B cell (primary cell): ENCODE measurements at regions not wholly inside any gene's neighbourhood (a gene's known extent, or its start where the extent isn't known, plus 50 kb on each side); places are given as distances from the start of the nearest gene placed in this dataset.

Experiments used
- ATAC-seq: fragments of 200-7000 bp; cut with Tn5 transposase; one replicate; pipeline ENCODE4 v1.10.0; 2021; ENCODE audit warnings: low read depth, mild to moderate bottlenecking, moderate number of reproducible peaks, moderate library complexity
- CTCF ChIA-PET: fragments of 350-600 bp; sonication (Branson Sonifier 250); formaldehyde crosslinking; loops from one replicate; lab custom pipeline; 2021; ENCODE audit warnings: antibody characterized with exemption, inconsistent platforms; lab: Charles Lee
- POLR2A ChIA-PET: fragments of 350-600 bp; sonication (Branson Sonifier 250); formaldehyde crosslinking; loops from one replicate; lab custom pipeline; 2021; ENCODE audit warnings: antibody characterized with exemption; lab: Charles Lee
- DNase-seq: peaks from one replicate; pipeline ENCODE4 v3.0.0; 2013
- H2AFZ ChIP-seq: 2 replicates; pipeline ENCODE4 v1.6.1; 2012; ENCODE audit warnings: mild to moderate bottlenecking, low read depth, low read length; ENCODE audit not compliant: insufficient read depth, poor library complexity, severe bottlenecking
- H3K27ac ChIP-seq, 2 donors: 1 replicate in 1 of 2; 2 replicates in 1 of 2; pipeline ENCODE4 v1.5.1; 2012 to 2013; ENCODE audit warnings: low read length in 2 of 2, mild to moderate bottlenecking in 2 of 2, moderate library complexity in 1 of 2
- H3K27me3 ChIP-seq, 4 experiments: fragments of 200-600 bp in 1 of 4; sonication (generic) in 1 of 4; replicated peaks in 1 of 4; 1 replicate in 2 of 4; 2 replicates in 2 of 4; pipeline versions ENCODE4 v1.6.1 to v1.7.0; 2013 to 2016; ENCODE audit warnings: low read length in 3 of 4, mild to moderate bottlenecking in 2 of 4, mixed read lengths in 1 of 4, moderate library complexity in 1 of 4; ENCODE audit not compliant: insufficient read depth in 4 of 4, control insufficient read depth in 3 of 4; ENCODE audit errors: control extremely low read depth in 1 of 4
- H3K36me3 ChIP-seq, 2 experiments: replicated peaks in 1 of 2; 1 replicate in 1 of 2; 2 replicates in 1 of 2; pipeline versions ENCODE4 v1.6.1 to v1.7.1; 2013; ENCODE audit warnings: low read length in 1 of 2; ENCODE audit not compliant: insufficient read depth in 2 of 2, control insufficient read depth in 1 of 2; ENCODE audit errors: control extremely low read depth in 1 of 2, extremely low read depth in 1 of 2
- H3K4me1 ChIP-seq, 2 donors: fragments of 200-600 bp in 1 of 2; sonication (generic) in 1 of 2; 1 replicate in 1 of 2; 2 replicates in 1 of 2; pipeline versions ENCODE4 v1.5.1 to v1.6.1; 2013 to 2017; ENCODE audit warnings: low read length in 2 of 2; ENCODE audit not compliant: control insufficient read depth in 2 of 2, insufficient read depth in 2 of 2
- H3K4me2 ChIP-seq: replicated peaks from 2 replicates; pipeline ENCODE3; 2012; ENCODE audit warnings: mild to moderate bottlenecking, low read depth, low read length; ENCODE audit not compliant: poor library complexity, severe bottlenecking
- H3K4me3 ChIP-seq, 5 experiments: fragments of 200-600 bp in 1 of 5; sonication (generic) in 1 of 5; 1 replicate in 3 of 5; 2 replicates in 2 of 5; pipeline versions ENCODE4 v1.5.1 to v1.7.0; 2011 to 2016; ENCODE audit warnings: low read length in 4 of 5, mild to moderate bottlenecking in 4 of 5, low read depth in 2 of 5, control low read depth in 1 of 5, moderate library complexity in 1 of 5; ENCODE audit not compliant: insufficient read depth in 1 of 5; ENCODE audit errors: control extremely low read depth in 1 of 5, extremely low read depth in 1 of 5
- H3K79me2 ChIP-seq: fragments of 200-600 bp; sonication (generic); one replicate; pipeline ENCODE4 v1.6.0; 2016; ENCODE audit warnings: low read length; ENCODE audit not compliant: control insufficient read depth, insufficient read depth
- H3K9ac ChIP-seq: fragments of 200-600 bp; sonication (generic); 2 replicates; pipeline ENCODE4 v1.6.1; 2017; ENCODE audit warnings: mild to moderate bottlenecking, low read length, moderate library complexity
- H3K9me3 ChIP-seq, 3 donors: one replicate each; pipeline versions ENCODE4 v1.6.1 to v1.7.1; 2013; ENCODE audit warnings: low read length in 2 of 3; ENCODE audit not compliant: control insufficient read depth in 2 of 3, insufficient read depth in 1 of 3; ENCODE audit errors: control extremely low read depth in 1 of 3
- H4K20me1 ChIP-seq: 2 replicates; pipeline ENCODE4 v1.6.0; 2012; ENCODE audit warnings: mild to moderate bottlenecking, low read length; ENCODE audit not compliant: insufficient read depth, control insufficient read depth, poor library complexity, severe bottlenecking
- H3K27ac Mint-ChIP-seq: one replicate; pipeline ENCODE4 v1.8.0; 2021; ENCODE audit warnings: mixed read lengths
- H3K27me3 Mint-ChIP-seq: one replicate; pipeline ENCODE4 v1.8.0; 2021; ENCODE audit warnings: mixed read lengths
- H3K4me1 Mint-ChIP-seq: one replicate; pipeline ENCODE4 v1.8.0; 2021; ENCODE audit warnings: mixed read lengths
- H3K4me3 Mint-ChIP-seq: one replicate; pipeline ENCODE4 v1.8.0; 2021; ENCODE audit warnings: mixed read lengths
- H3K9me3 Mint-ChIP-seq: one replicate; pipeline ENCODE4 v1.8.0; 2022; ENCODE audit warnings: mixed read lengths; ENCODE audit not compliant: insufficient read depth
- EZH2 ChIP-seq: IDR thresholded peaks from 2 replicates; pipeline ENCODE4 v1.6.1; 2012; ENCODE audit warnings: borderline replicate concordance, low read depth, mild to moderate bottlenecking, moderate library complexity, low read length; ENCODE audit not compliant: insufficient read depth, poor library complexity, severe bottlenecking
- WGBS: methylation state at CpG from one replicate; pipeline ENCODE4 v1.1.5; 2013; ENCODE audit warnings: missing lambda C conversion rate; ENCODE audit not compliant: insufficient coverage; 5-methylcytosine and 5-hydroxymethylcytosine counted together
- intact Hi-C: fragments of 100-400 bp; cut with micrococcal nuclease; formaldehyde crosslinking; loops from one replicate; pipeline ENCODE4 v1.10.0; 2022
- TF ChIP-seq, protein P1 (sequence below): fragments of 200-600 bp; IDR thresholded peaks from one replicate; pipeline ENCODE4 v1.8.0; 2022; ENCODE audit warnings: antibody characterized with exemption, mild to moderate bottlenecking

DNA sequence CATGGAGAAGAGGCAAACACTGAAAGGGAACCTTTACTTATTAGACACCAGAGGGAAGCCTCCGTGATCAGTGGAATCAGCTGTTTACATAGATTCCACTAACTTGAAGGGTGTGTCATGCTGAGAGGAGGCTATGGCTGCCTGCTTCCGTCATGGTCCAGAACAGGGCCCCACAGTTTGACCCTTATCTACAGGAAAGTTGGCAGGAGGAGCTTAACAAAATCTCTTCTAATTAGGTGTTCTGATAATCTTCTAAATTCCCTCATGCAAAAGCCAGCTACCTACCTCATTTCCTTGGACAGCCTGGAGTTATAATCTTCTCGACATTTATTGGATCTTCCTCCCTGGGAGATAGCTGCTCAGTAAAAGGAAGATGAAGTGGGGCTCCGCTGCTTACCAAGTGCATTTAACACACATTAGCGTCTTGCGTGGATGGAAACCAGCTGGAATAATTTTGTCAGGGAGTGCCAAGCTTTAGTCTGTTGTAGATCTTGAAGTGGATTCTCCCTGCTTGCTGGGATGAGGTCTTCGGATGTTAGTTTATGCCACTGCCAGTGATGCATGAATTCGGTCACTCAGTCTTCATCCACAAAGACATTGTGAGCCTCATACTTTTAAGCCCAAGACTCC, 171.0 kb downstream of the PAH start:
- H3K27me3 ChIP-seq, result peaks cover 0 to 7% (median 0%) of the 10 kb centered on the region in 4 experiments
- no peak overlapping the region for H3K27ac ChIP-seq
- no peak overlapping the region for H3K4me3 Mint-ChIP-seq
- no peaks in the 10 kb centered on the region for H4K20me1 ChIP-seq
- H3K4me1 ChIP-seq, result no peaks in the 10 kb centered on the region
- H3K27ac Mint-ChIP-seq, result no peak overlapping the region
- no peak overlapping the region for H3K4me2 ChIP-seq
- H3K9ac ChIP-seq, result no peak overlapping the region
- no peaks in the 10 kb centered on the region for H3K4me1 Mint-ChIP-seq
- TF ChIP-seq EZH2, result no peak
- TF ChIP-seq, protein P1, sequence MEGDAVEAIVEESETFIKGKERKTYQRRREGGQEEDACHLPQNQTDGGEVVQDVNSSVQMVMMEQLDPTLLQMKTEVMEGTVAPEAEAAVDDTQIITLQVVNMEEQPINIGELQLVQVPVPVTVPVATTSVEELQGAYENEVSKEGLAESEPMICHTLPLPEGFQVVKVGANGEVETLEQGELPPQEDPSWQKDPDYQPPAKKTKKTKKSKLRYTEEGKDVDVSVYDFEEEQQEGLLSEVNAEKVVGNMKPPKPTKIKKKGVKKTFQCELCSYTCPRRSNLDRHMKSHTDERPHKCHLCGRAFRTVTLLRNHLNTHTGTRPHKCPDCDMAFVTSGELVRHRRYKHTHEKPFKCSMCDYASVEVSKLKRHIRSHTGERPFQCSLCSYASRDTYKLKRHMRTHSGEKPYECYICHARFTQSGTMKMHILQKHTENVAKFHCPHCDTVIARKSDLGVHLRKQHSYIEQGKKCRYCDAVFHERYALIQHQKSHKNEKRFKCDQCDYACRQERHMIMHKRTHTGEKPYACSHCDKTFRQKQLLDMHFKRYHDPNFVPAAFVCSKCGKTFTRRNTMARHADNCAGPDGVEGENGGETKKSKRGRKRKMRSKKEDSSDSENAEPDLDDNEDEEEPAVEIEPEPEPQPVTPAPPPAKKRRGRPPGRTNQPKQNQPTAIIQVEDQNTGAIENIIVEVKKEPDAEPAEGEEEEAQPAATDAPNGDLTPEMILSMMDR, result no peak
- H3K27me3 Mint-ChIP-seq, result peaks cover 27% of the 10 kb centered on the region
- H2AFZ ChIP-seq, result no peak overlapping the region
- no peaks in the 10 kb centered on the region for H3K9me3 ChIP-seq
- WGBS, result 100% methylated on average over 3 of the region's 8 CpGs
- no peak for DNase-seq
- ATAC-seq, result no peak
- CTCF ChIA-PET, result interaction anchor here (1.0 kb wide), 1 partner anchor 15 kb away, joined by 3 read pairs; no protein-coding TSS in a partner anchor
- H3K36me3 ChIP-seq, result no peaks in the 10 kb centered on the region
- H3K4me3 ChIP-seq, result no peak overlapping the region
- peaks cover 5% of the 10 kb centered on the region for H3K9me3 Mint-ChIP-seq
- POLR2A ChIA-PET, result no interaction called here
- H3K79me2 ChIP-seq, result no peaks in the 10 kb centered on the region
- intact Hi-C loops, result no loop called here

DNA sequence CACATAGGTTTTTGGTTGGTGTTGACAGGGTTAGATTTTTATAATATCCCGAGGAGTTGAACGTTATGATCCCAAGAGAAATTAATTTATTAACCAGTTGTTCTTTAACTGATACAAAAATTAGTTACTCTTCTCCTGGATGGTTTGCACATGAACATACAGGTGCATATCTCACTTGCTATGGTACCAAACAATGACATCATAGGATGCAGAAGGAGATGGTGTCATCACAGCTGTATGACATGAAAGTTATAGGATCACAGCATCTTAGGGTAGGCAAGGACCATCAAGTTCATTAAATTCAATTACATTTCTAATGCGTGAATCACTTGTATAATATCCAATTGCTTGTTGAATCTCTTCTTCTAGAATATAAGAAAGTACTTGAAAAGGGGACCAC, 175.8 kb downstream of the PAH start:
- Histone ChIP-seq H4K20me1 (no peaks in the 10 kb centered on the region), H3K9ac (no peak overlapping the region), H3K79me2 (no peaks in the 10 kb centered on the region), H3K4me2 (no peak overlapping the region), H3K9me3 (peaks cover 0 to 3% (median 0%) of the 10 kb centered on the region in 3 donors), H3K27me3 (peaks cover 0 to 7% (median 0%) of the 10 kb centered on the region in 4 experiments), H3K36me3 (no peaks in the 10 kb centered on the region), H3K4me3 (no peak overlapping the region), H3K27ac (no peak overlapping the region), H3K4me1 (no peaks in the 10 kb centered on the region), H2AFZ (no peak overlapping the region)
- POLR2A ChIA-PET, result interaction anchor here (0.6 kb wide), 1 partner anchor 824 kb away, joined by 7 read pairs; no protein-coding TSS in a partner anchor
- intact Hi-C loops, result loop anchor here (1.0 kb wide), 1 partner anchor 802 kb away; no protein-coding TSS in a partner anchor
- Mint-ChIP-seq H3K27ac (no peak overlapping the region), H3K4me1 (no peaks in the 10 kb centered on the region), H3K27me3 (peaks cover 15% of the 10 kb centered on the region), H3K4me3 (no peak overlapping the region), H3K9me3 (no peaks in the 10 kb centered on the region)
- DNase-seq (no peak), ATAC-seq (no peak)
- TF ChIP-seq EZH2, result no peak
- TF ChIP-seq, protein P1, result no peak
- CTCF ChIA-PET, result interaction anchor here (1.0 to 1.6 kb wide), 2 partner anchors 572 to 968 kb away, joined by 3 read pairs; no protein-coding TSS in a partner anchor
- no CpG with 5 or more reads among the region's 3 CpGs for WGBS
